ENCODE measurements at regions not wholly inside any gene's neighbourhood (a gene's known extent, or its start where the extent isn't known, plus 50 kb on each side); places are given as distances from the start of the nearest gene placed in this dataset.
"Not testable (repeated sequence)": the region's sequence is repeated elsewhere in the genome, so short reads cannot be mapped to it uniquely, and the experiment has no call there.

GRCh38 chr20:48528346-48528745, 299.5 kb downstream of the PREX1 start:
- DNase-seq = no peak

GRCh38 chr20:48527771-48528170, 300.0 kb downstream of the PREX1 start:
- DNase-seq = no peak

- no peak for DNase-seq
Measured at GRCh38 chr20:48526936-48527335, 300.9 kb downstream of the PREX1 start.

GRCh38 chr20:48525400-48525799, 302.4 kb downstream of the PREX1 start:
- DNase-seq = no peak

- no peak for DNase-seq
Measured at GRCh38 chr20:48524582-48524981, 303.2 kb downstream of the PREX1 start.

GRCh38 chr20:48523191-48523995, 304.4 kb downstream of the PREX1 start:
- DNase-seq = no peak

GRCh38 chr20:48521121-48521520, 306.7 kb downstream of the PREX1 start:
- DNase-seq = no peak

- DNase-seq = not testable (repeated sequence)
Measured at GRCh38 chr20:48516196-48516595, 311.6 kb downstream of the PREX1 start.

GRCh38 chr20:48514577-48514976, 313.2 kb downstream of the PREX1 start:
- DNase-seq = not testable (repeated sequence)

- DNase-seq = not testable (repeated sequence)
Measured at GRCh38 chr20:48512539-48512938, 315.3 kb downstream of the PREX1 start.

- DNase-seq = not testable (repeated sequence)
Measured at GRCh38 chr20:48505066-48505465, 322.7 kb downstream of the PREX1 start.

GRCh38 chr20:48503166-48503815, 324.5 kb downstream of the PREX1 start:
- DNase-seq = no peak

- DNase-seq = no peak
Measured at GRCh38 chr20:48502758-48503157, 325.0 kb downstream of the PREX1 start.

- DNase-seq = no peak
Measured at GRCh38 chr20:48502016-48502415, 325.8 kb downstream of the PREX1 start.

GRCh38 chr20:48500900-48501299, 326.9 kb downstream of the PREX1 start:
- not testable (repeated sequence) for DNase-seq

- not testable (repeated sequence) for DNase-seq
Measured at GRCh38 chr20:48498939-48499338, 328.9 kb downstream of the PREX1 start.

GRCh38 chr20:48498125-48498524, 329.7 kb downstream of the PREX1 start:
- not testable (repeated sequence) for DNase-seq

- DNase-seq = no peak
Measured at GRCh38 chr20:48493966-48494365, 333.8 kb downstream of the PREX1 start.

- not testable (repeated sequence) for DNase-seq
Measured at GRCh38 chr20:48493331-48493730, 334.5 kb downstream of the PREX1 start.

GRCh38 chr20:48492715-48493070, 335.1 kb downstream of the PREX1 start:
- no peak for DNase-seq

GRCh38 chr20:48492015-48492714, 335.6 kb downstream of the PREX1 start:
- DNase-seq = no peak

GRCh38 chr20:48490961-48491831, 336.6 kb downstream of the PREX1 start:
- no peak for DNase-seq

- DNase-seq = not testable (repeated sequence)
Measured at GRCh38 chr20:48490341-48490740, 337.5 kb downstream of the PREX1 start.

All from NCI-H1105 (cell line).